Keratinocyte (primary cell): ENCODE measurements at regions not wholly inside any gene's neighbourhood (a gene's known extent, or its start where the extent isn't known, plus 50 kb on each side); places are given as distances from the start of the nearest gene placed in this dataset.

Experiments
- DNase-seq: peaks from one replicate; pipeline ENCODE4 v3.0.0-alpha.2; 2011; ENCODE audit warnings: low read depth, missing footprints, low spot score
- FAIRE-seq: peaks from 2 replicates; lab custom pipeline; 2011; peaks lifted over from hg19 to GRCh38; lab: Jason Lieb, UNC
- H2AFZ ChIP-seq: 2 replicates; pipeline ENCODE4 v1.6.0; 2012; ENCODE audit warnings: low read length, control low read depth, inconsistent platforms; ENCODE audit not compliant: control insufficient read depth
- H3K27ac ChIP-seq: 2 replicates; pipeline ENCODE4 v1.5.1; 2011; ENCODE audit warnings: low read length; ENCODE audit not compliant: control insufficient read depth, insufficient read depth
- H3K27me3 ChIP-seq: 3 replicates; pipeline ENCODE4 v1.6.0; 2011; ENCODE audit warnings: low read length; ENCODE audit not compliant: control insufficient read depth, insufficient read depth; ENCODE audit errors: extremely low read depth
- H3K36me3 ChIP-seq, 2 experiments: 2 replicates in 1 of 2; 3 replicates in 1 of 2; pipeline ENCODE4 v1.5.1; 2011; ENCODE audit warnings: low read length in 2 of 2, mild to moderate bottlenecking in 1 of 2; ENCODE audit not compliant: control insufficient read depth in 2 of 2, insufficient read depth in 2 of 2; ENCODE audit errors: extremely low read depth in 1 of 2
- H3K4me1 ChIP-seq: 3 replicates; pipeline ENCODE4 v1.5.1; 2011; ENCODE audit warnings: low read length; ENCODE audit not compliant: control insufficient read depth, insufficient read depth; ENCODE audit errors: extremely low read depth
- H3K4me2 ChIP-seq: 3 replicates; pipeline ENCODE4 v1.6.0; 2011; ENCODE audit warnings: low read depth, low read length; ENCODE audit not compliant: control insufficient read depth, insufficient read depth; ENCODE audit errors: extremely low read depth
- H3K4me3 ChIP-seq, 3 experiments: fragments of 200-600 bp in 1 of 3; sonication (generic) in 1 of 3; 2 replicates in 2 of 3; 3 replicates in 1 of 3; pipeline ENCODE4 v1.5.1; 2011 to 2016; ENCODE audit warnings: low read length in 3 of 3, mild to moderate bottlenecking in 3 of 3, control low read depth in 2 of 3, inconsistent platforms in 1 of 3, low read depth in 1 of 3, mixed read lengths in 1 of 3, mixed run types in 1 of 3, moderate library complexity in 1 of 3; ENCODE audit not compliant: control insufficient read depth in 2 of 3, insufficient read depth in 2 of 3; ENCODE audit errors: extremely low read depth in 1 of 3
- H3K79me2 ChIP-seq: 2 replicates; pipeline ENCODE4 v1.6.0; 2012; ENCODE audit warnings: low read length; ENCODE audit not compliant: control insufficient read depth, insufficient read depth
- H3K9ac ChIP-seq: 3 replicates; pipeline ENCODE4 v1.6.0; 2011; ENCODE audit warnings: low read length; ENCODE audit not compliant: control insufficient read depth, insufficient read depth; ENCODE audit errors: extremely low read depth
- H3K9me1 ChIP-seq: 3 replicates; pipeline ENCODE4 v1.6.0; 2011; ENCODE audit warnings: low read length; ENCODE audit not compliant: control insufficient read depth, insufficient read depth; ENCODE audit errors: extremely low read depth
- H3K9me3 ChIP-seq: 2 replicates; pipeline ENCODE4 v1.5.1; 2012; ENCODE audit warnings: low read depth, low read length; ENCODE audit not compliant: control insufficient read depth
- H4K20me1 ChIP-seq: 3 replicates; pipeline ENCODE4 v1.6.0; 2011; ENCODE audit warnings: low read length; ENCODE audit not compliant: control insufficient read depth, insufficient read depth; ENCODE audit errors: extremely low read depth
- EZH2 ChIP-seq: IDR thresholded peaks from one replicate; pipeline ENCODE4 v1.6.1; 2012; ENCODE audit warnings: inconsistent platforms, mild to moderate bottlenecking, low read length, moderate library complexity
- dilution Hi-C: fragments of 300-500 bp; cut with MboI; formaldehyde crosslinking; loops from one replicate; pipeline ENCODE4 v1.7.0; 2020; ENCODE audit warnings: low sequenced_read_pairs; ENCODE audit not compliant: extremely low pct_ligation_motif_present
- TF ChIP-seq, protein P1 (sequence below), 3 experiments: IDR thresholded peaks in 1 of 3; conservative IDR thresholded peaks in 1 of 3; optimal IDR thresholded peaks in 1 of 3; 2 replicates in 2 of 3; 3 replicates in 1 of 3; pipeline versions ENCODE3 to v1.5.1; 2011; ENCODE audit warnings: low read length in 3 of 3, mild to moderate bottlenecking in 3 of 3, moderate library complexity in 2 of 3, control low read depth in 1 of 3, inconsistent platforms in 1 of 3; ENCODE audit not compliant: insufficient read depth in 2 of 3; ENCODE audit errors: extremely low read depth in 1 of 3

DNA sequence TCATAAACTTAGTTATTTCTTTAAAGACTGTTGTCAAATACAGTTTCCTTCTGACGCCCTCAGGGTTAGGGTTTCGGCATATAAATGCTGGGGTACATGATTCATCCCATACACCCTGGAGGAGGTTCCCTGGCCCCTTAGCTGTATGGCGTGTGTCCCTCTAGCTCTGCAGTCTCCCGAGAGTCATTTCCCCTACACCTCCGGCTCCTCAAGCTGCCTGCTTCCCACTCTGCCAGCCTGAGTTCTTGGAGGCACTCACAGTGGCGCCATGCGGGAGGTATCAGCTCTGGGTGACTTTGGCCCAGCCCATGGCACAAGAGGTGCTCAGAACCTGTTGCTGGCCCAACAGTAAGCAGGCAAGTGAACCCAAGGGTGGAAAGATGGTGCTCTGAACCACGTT lies 70.2 kb upstream of the TRPM1 start:
- no peak for FAIRE-seq
- H3K79me2 ChIP-seq = no peaks in the 10 kb centered on the region
- no peaks in the 10 kb centered on the region for H3K27me3 ChIP-seq
- H4K20me1 ChIP-seq = no peaks in the 10 kb centered on the region
- H3K4me1 ChIP-seq = no peaks in the 10 kb centered on the region
- TF ChIP-seq, protein P1, sequence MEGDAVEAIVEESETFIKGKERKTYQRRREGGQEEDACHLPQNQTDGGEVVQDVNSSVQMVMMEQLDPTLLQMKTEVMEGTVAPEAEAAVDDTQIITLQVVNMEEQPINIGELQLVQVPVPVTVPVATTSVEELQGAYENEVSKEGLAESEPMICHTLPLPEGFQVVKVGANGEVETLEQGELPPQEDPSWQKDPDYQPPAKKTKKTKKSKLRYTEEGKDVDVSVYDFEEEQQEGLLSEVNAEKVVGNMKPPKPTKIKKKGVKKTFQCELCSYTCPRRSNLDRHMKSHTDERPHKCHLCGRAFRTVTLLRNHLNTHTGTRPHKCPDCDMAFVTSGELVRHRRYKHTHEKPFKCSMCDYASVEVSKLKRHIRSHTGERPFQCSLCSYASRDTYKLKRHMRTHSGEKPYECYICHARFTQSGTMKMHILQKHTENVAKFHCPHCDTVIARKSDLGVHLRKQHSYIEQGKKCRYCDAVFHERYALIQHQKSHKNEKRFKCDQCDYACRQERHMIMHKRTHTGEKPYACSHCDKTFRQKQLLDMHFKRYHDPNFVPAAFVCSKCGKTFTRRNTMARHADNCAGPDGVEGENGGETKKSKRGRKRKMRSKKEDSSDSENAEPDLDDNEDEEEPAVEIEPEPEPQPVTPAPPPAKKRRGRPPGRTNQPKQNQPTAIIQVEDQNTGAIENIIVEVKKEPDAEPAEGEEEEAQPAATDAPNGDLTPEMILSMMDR (optimal IDR thresholded peaks at IDR 0.05 in 1 of 3, IDR thresholded peaks at IDR 0.05 in 1 of 3, conservative IDR thresholded peaks at IDR 0.05 in 1 of 3; ENCODE audit: extremely low read depth in 1 of 3, insufficient read depth in 2 of 3, low read length in 3 of 3) = no peak
- TF ChIP-seq EZH2 = no peak
- no peak overlapping the region for H3K27ac ChIP-seq
- H3K36me3 ChIP-seq = no peaks in the 10 kb centered on the region
- no peak overlapping the region for H3K4me3 ChIP-seq
- H2AFZ ChIP-seq = no peak overlapping the region
- no peaks in the 10 kb centered on the region for H3K9me1 ChIP-seq
- no peak overlapping the region for H3K4me2 ChIP-seq
- dilution Hi-C loops = no loop called here
- H3K9ac ChIP-seq = no peak overlapping the region
- H3K9me3 ChIP-seq = no peaks in the 10 kb centered on the region
- no peak for DNase-seq

DNA sequence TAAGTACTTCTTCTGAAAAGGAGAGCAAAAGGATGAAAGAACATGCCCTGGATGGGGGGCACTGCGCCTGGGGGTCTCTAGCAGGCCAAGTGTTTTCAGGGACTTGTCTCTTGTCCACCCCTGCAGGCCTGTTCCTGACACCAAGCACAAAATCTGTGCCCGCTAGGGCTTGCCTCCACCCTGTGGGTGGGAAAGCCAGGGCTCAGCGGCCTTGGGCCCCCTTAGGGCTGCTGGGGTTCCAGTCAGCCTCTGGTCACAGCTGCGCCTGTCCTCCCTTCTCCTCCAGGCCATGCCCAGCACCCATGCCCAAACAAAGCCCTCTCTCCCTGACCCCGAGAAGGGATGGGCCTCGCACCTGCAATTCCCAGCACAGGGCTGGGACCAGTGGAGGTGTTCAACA lies 71.1 kb upstream of the TRPM1 start:
- Histone ChIP-seq H3K4me1 (no peaks in the 10 kb centered on the region), H3K4me2 (no peak overlapping the region), H4K20me1 (no peaks in the 10 kb centered on the region), H3K27me3 (no peaks in the 10 kb centered on the region), H3K79me2 (no peaks in the 10 kb centered on the region), H3K36me3 (no peaks in the 10 kb centered on the region), H3K4me3 (no peak overlapping the region), H3K9ac (no peak overlapping the region), H3K27ac (no peak overlapping the region), H2AFZ (no peak overlapping the region), H3K9me3 (no peaks in the 10 kb centered on the region), H3K9me1 (no peaks in the 10 kb centered on the region)
- DNase-seq = no peak
- FAIRE-seq = no peak
- dilution Hi-C loops = no loop called here
- no peak for TF ChIP-seq EZH2
- TF ChIP-seq, protein P1 (optimal IDR thresholded peaks at IDR 0.05 in 1 of 3, IDR thresholded peaks at IDR 0.05 in 1 of 3, conservative IDR thresholded peaks at IDR 0.05 in 1 of 3; ENCODE audit: extremely low read depth in 1 of 3, insufficient read depth in 2 of 3, low read length in 3 of 3) = no peak
